NCI-H510A treated with DMSO at 0.1 percent for 48 hours (cell line): ENCODE measurements at regions not wholly inside any gene's neighbourhood (a gene's known extent, or its start where the extent isn't known, plus 50 kb on each side); places are given as distances from the start of the nearest gene placed in this dataset.
"Not testable (repeated sequence)": the region's sequence is repeated elsewhere in the genome, so short reads cannot be mapped to it uniquely, and the experiment has no call there.

Experiments used
- DNase-seq: peaks from one replicate; lab custom pipeline; 2025; lab: John Stamatoyannopoulos, UW

DNA sequence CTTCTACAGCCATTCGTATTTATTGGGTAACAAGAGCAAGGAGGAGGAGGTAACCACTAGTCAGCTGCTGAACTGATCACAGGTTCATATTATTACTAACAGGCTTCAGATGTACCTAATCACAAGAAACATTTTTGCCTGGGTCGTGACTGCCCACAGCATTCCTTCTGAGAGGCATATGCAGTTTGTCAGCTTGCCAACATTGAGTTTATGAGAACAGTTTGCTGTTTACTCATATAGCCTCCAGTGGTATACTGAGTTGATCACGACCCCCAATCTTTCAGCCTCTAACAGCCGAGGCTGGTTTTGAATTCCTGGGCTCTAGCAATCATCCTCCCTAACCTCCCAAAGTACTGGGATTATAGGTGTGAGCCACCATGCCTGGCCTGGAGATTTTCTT, 693.6 kb downstream of the TLE1 start:
- no peak for DNase-seq

DNA sequence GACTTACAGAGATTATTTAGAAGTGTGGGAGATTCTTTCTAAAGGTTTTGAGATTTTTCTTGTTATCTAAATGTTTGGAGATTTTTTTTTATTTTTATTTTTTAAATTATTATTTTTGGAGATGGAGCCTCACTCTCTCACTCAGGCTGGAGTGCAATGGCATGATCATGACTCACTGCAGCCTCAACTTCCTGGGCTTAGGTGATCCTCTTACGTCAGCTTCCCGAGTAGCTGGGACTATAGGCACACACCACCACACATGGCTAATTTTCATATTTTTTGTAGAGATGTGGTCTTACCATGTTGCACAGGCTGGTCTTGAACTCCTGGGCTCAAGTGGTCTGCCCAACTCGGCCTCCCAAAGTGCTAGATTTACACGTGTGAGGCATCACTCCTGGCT, 694.5 kb downstream of the TLE1 start:
- no peak for DNase-seq

DNA sequence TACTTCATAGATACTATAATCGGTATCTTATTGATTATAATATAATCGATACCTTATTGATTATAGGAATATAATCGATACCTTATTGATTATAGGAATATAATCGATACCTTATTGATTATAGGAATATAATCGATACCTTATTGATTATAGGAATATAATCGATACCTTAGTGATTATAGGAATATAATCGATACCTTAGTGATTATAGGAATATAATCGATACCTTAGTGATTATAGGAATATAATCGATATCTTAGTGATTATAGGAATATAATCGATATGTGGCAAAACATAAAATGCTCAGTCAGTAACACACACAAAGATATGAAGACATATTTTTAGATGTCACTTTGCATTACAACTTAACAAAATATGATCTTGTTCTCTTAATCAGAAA, 703.8 kb downstream of the TLE1 start:
- not testable (repeated sequence) for DNase-seq

GRCh38 chr9:80976403-80976802, 712.9 kb downstream of the TLE1 start:
- DNase-seq = no peak

DNA sequence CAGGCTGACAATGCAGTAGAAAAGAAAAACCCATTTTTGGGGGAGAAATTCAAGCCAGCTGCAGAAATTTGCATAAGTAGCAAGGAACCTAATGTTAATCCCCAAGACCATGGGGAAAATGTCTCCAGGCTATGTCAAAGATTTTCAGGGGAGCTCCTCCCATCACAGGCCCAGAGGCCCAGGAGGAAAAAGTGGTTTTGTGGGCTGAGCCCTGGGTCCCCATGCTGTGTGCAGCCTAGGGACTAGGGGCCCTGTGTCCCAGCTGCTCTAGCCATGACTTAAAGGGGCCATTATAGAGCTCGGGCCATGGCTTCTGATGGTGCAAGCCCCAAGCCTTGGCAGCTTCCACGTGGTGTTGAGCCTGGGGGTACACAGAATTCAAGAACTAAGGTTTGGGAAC, 719.0 kb downstream of the TLE1 start:
- DNase-seq = not testable (repeated sequence)

DNA sequence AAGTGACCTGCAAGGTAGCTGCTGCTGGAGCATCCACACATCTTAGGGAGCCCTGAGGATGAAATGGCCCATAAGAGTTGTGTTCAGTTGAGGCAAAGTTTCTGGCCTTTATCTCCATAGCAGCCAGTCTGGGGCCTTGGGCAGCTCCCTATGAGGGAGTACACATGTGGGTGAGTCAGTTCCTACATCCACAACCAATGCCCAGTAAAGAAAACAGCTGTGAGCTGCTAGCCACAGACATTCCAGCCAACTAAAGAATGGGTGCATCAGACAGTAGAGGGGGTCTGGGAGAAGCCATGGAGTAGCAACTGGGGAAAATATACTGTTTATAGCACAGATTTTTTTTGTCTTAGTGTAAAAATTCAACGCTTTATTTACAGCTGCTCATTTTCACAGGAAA, 720.7 kb downstream of the TLE1 start:
- no peak for DNase-seq

DNA sequence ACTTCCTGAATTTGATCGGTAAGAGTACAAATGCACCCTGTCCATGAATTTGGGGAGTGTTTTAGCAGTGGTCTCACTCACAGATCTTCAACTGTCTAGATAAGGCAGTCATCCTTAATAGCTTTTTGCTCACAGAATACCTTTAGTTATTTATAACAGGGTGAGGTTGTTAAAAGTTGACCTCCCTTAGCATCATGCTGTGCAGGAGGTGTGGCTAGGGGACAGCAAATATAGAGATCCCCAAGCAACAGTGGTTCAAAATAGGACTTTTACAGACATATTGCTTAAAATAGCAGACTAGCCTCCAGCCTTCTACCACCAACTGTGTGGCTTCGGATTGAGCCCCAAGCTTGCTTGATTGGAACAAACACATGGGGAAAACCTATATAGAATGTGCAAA, 724.4 kb downstream of the TLE1 start:
- no peak for DNase-seq

- DNase-seq = peak; percentile 62
These were observed 725.0 kb downstream of the TLE1 start for GRCh38 chr9:80964374-80964773.

- no peak for DNase-seq
These were observed 731.5 kb downstream of the TLE1 start for GRCh38 chr9:80957801-80958200.

- DNase-seq = no peak
These were observed 734.8 kb downstream of the TLE1 start for GRCh38 chr9:80954521-80954920.

GRCh38 chr9:80952363-80952922, 736.9 kb downstream of the TLE1 start:
- no peak for DNase-seq

DNA sequence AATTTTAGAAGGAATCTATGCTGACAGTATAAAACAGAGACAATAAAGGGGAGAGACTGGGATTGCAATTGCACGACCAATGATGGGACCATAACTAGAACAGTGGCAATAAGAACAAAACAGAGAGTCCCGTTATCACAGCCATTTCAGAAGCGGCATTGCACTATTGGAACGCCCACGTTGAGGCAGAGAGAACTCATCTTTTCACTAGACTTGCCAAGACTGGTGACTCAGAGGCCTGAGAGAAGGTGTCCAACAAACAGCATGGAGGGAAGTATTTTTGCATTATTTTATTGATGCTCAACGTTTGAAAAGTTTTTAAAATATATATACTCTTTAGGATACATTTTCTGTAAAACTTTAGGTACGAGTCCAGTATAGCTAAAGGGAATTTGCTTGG, 737.7 kb downstream of the TLE1 start:
- no peak for DNase-seq

GRCh38 chr9:80948876-80949275, 740.5 kb downstream of the TLE1 start:
- DNase-seq = no peak

GRCh38 chr9:80948066-80948465, 741.3 kb downstream of the TLE1 start:
- no peak for DNase-seq

GRCh38 chr9:80946496-80947170, 742.7 kb downstream of the TLE1 start:
- DNase-seq = peak; percentile 31

DNA sequence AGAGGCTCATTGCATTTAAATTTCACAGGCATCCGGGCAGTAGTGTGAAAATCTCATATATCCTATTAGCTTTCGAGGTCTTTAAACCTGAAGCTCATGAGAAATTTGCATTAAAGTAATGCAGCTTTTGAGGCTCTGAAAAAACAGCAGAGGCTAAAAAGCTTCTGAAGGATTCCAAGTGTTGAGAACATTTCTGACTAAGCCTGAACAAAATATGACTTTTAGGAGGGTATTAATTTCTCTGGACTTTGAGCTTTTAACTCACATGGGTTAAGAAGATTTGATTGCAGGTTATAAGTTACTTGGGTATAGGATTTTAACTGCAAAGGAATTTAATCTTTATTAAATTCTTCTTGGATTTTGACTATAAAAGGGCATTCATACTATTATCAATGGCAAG, 743.9 kb downstream of the TLE1 start:
- no peak for DNase-seq

- DNase-seq = no peak
These were observed 751.7 kb downstream of the TLE1 start for GRCh38 chr9:80937645-80938044.

DNA sequence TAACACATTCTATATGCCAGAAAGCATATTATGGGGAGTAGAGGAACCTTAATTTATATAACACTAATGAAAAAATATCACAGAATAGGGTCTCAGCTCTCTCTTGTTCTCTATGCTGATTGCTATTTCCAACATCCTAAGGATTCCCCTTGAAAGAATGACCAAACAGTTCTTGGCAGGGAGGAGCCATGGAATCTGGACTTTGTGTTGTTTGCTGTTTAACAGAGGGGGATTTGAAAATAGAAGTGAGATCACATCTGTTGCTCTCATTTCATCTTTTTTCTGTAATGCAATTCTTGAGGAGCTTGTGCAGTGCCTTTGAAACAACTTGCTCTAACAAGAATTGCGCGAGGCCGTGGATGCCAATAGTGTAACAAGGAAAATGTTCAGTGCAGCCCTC, 755.3 kb downstream of the TLE1 start:
- no peak for DNase-seq

DNA sequence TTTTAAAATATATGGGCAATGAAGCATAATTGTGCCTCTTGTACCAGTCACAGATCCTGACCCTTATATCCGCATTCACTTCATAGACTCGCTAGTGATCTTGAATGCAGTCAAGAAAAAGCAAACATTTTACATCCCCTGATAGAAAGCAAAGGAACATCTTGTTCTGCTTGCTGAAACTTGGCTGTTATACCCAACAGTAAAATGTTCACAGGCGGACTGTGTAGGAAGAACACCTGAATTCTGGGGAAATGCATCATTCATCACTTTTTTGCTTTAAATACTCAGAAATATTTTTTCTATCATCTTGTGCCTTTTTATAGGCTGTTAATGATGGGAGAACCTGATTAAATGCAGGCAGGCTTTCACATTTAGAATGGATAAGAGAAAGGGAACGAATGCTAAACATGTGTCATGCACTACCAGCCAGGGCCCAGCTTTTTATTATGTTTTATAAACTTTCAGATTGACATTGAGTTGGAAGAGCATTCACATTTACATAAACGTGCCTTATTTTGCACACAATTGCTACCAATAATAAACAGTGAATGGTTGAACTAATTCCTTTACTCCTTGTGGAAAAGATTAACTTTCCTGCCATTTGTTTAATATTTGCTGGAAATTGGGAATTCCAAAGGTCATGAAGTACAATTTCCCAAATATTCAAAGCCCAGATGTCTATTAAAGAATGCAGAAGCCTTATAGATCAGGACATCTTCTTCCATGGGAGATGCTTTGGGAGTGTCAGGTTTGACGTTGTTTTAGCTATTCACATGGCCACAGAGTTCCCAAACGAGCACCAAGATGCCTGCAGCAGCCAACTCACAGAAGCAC, 756.2 kb downstream of the TLE1 start:
- no peak for DNase-seq

- no peak for DNase-seq
These were observed 757.2 kb downstream of the TLE1 start for GRCh38 chr9:80932181-80932580.

DNA sequence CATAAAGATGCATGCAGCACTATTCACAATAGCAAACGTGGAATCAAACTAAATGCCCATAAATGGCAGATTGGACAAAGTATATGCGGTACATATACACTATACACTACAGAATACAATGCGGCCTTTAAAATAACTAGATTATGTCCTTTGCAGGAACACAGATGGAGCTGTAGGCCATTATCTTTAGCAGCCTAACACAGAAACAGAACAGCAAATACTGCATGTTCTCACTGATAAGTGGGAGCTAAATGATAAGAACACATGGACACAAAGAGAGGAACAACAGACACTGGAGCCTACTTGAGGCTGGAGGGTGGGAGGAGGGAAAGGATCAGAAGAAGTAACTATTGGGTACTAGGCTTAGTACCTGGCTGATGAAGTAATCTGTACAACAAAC, 758.2 kb downstream of the TLE1 start:
- no peak for DNase-seq

- DNase-seq = no peak
These were observed 760.6 kb downstream of the TLE1 start for GRCh38 chr9:80928697-80929096.

- DNase-seq = no peak
These were observed 762.7 kb downstream of the TLE1 start for GRCh38 chr9:80926611-80927010.
